ENCODE measurements at regions not wholly inside any gene's neighbourhood (a gene's known extent, or its start where the extent isn't known, plus 50 kb on each side); places are given as distances from the start of the nearest gene placed in this dataset.

- DNase-seq (ENCODE audit: extremely low read depth in 1 of 2, low read depth in 1 of 2), result no peak
Observed at GRCh38 chr15:81869161-81869954, 176.5 kb downstream of the MEX3B start.

GRCh38 chr15:81865850-81866537 lies 179.8 kb downstream of the MEX3B start:
- DNase-seq (ENCODE audit: extremely low read depth in 1 of 2, low read depth in 1 of 2), result no peak

GRCh38 chr15:81863162-81863561 lies 182.7 kb downstream of the MEX3B start:
- DNase-seq (ENCODE audit: extremely low read depth in 1 of 2, low read depth in 1 of 2), result no peak

GRCh38 chr15:81859737-81860516 lies 185.9 kb downstream of the MEX3B start:
- DNase-seq (ENCODE audit: extremely low read depth in 1 of 2, low read depth in 1 of 2), result no peak

GRCh38 chr15:81858586-81858985 lies 187.2 kb downstream of the MEX3B start:
- no peak for DNase-seq (ENCODE audit: extremely low read depth in 1 of 2, low read depth in 1 of 2)

- no peak for DNase-seq (ENCODE audit: extremely low read depth in 1 of 2, low read depth in 1 of 2)
Observed at GRCh38 chr15:81858136-81858535, 187.7 kb downstream of the MEX3B start.

GRCh38 chr15:81856634-81857026 lies 189.2 kb downstream of the MEX3B start:
- no peak for DNase-seq (ENCODE audit: extremely low read depth in 1 of 2, low read depth in 1 of 2)

GRCh38 chr15:81856001-81856633 lies 189.7 kb downstream of the MEX3B start:
- DNase-seq (ENCODE audit: extremely low read depth in 1 of 2, low read depth in 1 of 2), result no peak

GRCh38 chr15:81853150-81853748 lies 192.6 kb downstream of the MEX3B start:
- DNase-seq (ENCODE audit: extremely low read depth in 1 of 2, low read depth in 1 of 2), result no peak

GRCh38 chr15:81852411-81853149 lies 193.2 kb downstream of the MEX3B start:
- DNase-seq (ENCODE audit: extremely low read depth in 1 of 2, low read depth in 1 of 2), result no peak

GRCh38 chr15:81851757-81852156 lies 194.1 kb downstream of the MEX3B start:
- DNase-seq (ENCODE audit: extremely low read depth in 1 of 2, low read depth in 1 of 2), result no peak

- no peak for DNase-seq (ENCODE audit: extremely low read depth in 1 of 2, low read depth in 1 of 2)
Observed at GRCh38 chr15:81851325-81851724, 194.5 kb downstream of the MEX3B start.

- DNase-seq (ENCODE audit: extremely low read depth in 1 of 2, low read depth in 1 of 2), result no peak
Observed at GRCh38 chr15:81849289-81849688, 196.5 kb downstream of the MEX3B start.

GRCh38 chr15:81848701-81849100 lies 197.1 kb downstream of the MEX3B start:
- no peak for DNase-seq (ENCODE audit: extremely low read depth in 1 of 2, low read depth in 1 of 2)

GRCh38 chr15:81843757-81844407 lies 201.9 kb downstream of the MEX3B start:
- no peak for DNase-seq (ENCODE audit: extremely low read depth in 1 of 2, low read depth in 1 of 2)

GRCh38 chr15:81843226-81843625 lies 202.6 kb downstream of the MEX3B start:
- DNase-seq (ENCODE audit: extremely low read depth in 1 of 2, low read depth in 1 of 2), result no peak

GRCh38 chr15:81839387-81839786 lies 206.4 kb downstream of the MEX3B start:
- DNase-seq (ENCODE audit: extremely low read depth in 1 of 2, low read depth in 1 of 2), result no peak

- no peak for DNase-seq (ENCODE audit: extremely low read depth in 1 of 2, low read depth in 1 of 2)
Observed at GRCh38 chr15:81835731-81836130, 210.1 kb downstream of the MEX3B start.

- no peak for DNase-seq (ENCODE audit: extremely low read depth in 1 of 2, low read depth in 1 of 2)
Observed at GRCh38 chr15:81830520-81830919, 215.3 kb downstream of the MEX3B start.

- no peak for DNase-seq (ENCODE audit: extremely low read depth in 1 of 2, low read depth in 1 of 2)
Observed at GRCh38 chr15:81829918-81830317, 215.9 kb downstream of the MEX3B start.

All from stimulated activated CD8-positive, alpha-beta memory T cell treated with anti-CD3 and anti-CD28 coated beads, Interleukin-7, amount 100 ng/mL, for 48 hours (primary cell).